ENCODE measurements at regions not wholly inside any gene's neighbourhood (a gene's known extent, or its start where the extent isn't known, plus 50 kb on each side); places are given as distances from the start of the nearest gene placed in this dataset.
A peak's percentile ranks its signal among the peaks of the same experiment; 100 is the strongest.

DNA sequence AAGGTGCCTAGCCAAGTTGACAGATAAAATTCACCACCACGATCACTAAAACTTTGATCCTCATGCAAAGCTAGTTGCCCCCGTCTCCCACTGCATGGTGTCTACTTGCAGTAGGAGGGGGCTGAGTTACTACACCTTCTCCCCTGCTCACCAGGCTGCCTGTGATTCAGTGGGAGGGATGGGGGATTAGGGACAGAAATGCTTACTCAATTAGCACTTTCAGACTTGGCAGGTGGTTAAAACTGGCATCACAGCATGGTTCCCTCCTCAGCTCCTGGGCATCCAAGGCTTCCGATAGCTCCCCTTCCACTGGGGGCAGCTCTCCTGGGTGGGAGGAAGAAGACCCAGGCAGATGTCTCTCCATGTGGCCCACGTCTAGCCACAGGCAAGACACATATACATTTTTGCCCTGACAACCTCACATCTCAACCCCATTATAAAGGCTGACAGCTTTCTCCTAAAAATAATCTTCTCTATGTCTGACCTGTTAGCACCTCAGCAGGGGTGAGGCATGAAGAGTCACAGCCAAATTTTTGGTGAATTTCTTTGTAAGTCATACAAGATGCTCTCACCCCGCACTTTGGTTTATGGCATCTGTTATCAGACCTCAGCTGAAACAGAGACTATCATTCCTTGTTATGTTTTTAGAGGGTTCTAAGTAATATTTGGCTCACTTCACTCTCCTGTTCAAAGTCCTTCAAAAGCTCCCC, 369.0 kb downstream of the SV2B start:
- no peaks in the 10 kb centered on the region for H3K27me3 ChIP-seq (ENCODE audit: insufficient read depth, low read length)
- ChIA-PET POLR2A (ENCODE audit: partially characterized antibody) (interaction anchor here (0.9 to 2.2 kb wide), 3 partner anchors 10 to 157 kb away, joined by 3 to 13 read pairs (median 4); no protein-coding TSS in a partner anchor), CTCF (ENCODE audit: partially characterized antibody) (no interaction called here)
- H3K9me3 Mint-ChIP-seq: no peaks in the 10 kb centered on the region
- intact Hi-C loops (cut with micrococcal nuclease): loop anchor here (5.0 kb wide), 1 partner anchor 47 kb away; no protein-coding TSS in a partner anchor
- DNase-seq: peak in 1 of 5 donors; percentile 42
- H3K4me1 Mint-ChIP-seq: peaks cover 39 to 65% (median 53%) of the 10 kb centered on the region in 4 donors
- H3K27ac Mint-ChIP-seq: peak overlapping the region; percentile 87 to 99 (median 95)
- H3K4me1 ChIP-seq (ENCODE audit: insufficient read depth, low read length): peaks cover 75% of the 10 kb centered on the region
- no peak overlapping the region for H3K4me3 ChIP-seq (ENCODE audit: low read length in 2 of 2)
- H3K27ac ChIP-seq (ENCODE audit: low read depth, low read length): peak overlapping the region; percentile 57
- H3K27me3 Mint-ChIP-seq: no peaks in the 10 kb centered on the region
- H3K36me3 ChIP-seq (ENCODE audit: insufficient read depth, low read length): no peaks in the 10 kb centered on the region
- no peaks in the 10 kb centered on the region for H3K9me3 ChIP-seq (ENCODE audit: control insufficient read depth in 1 of 2, low read length in 2 of 2)
- H3K36me3 Mint-ChIP-seq: no peaks in the 10 kb centered on the region
- H3K4me3 Mint-ChIP-seq: peak overlapping the region in 7 of 8 donors; percentile 7 to 76 (median 65)

GRCh38 chr15:91469632-91470567, 369.8 kb downstream of the SV2B start:
- H3K27me3 Mint-ChIP-seq: no peaks in the 10 kb centered on the region
- peak; percentile 55 to 90 (median 87) for DNase-seq
- H3K27ac Mint-ChIP-seq: peak overlapping the region; percentile 87 to 99 (median 95)
- H3K36me3 Mint-ChIP-seq: no peaks in the 10 kb centered on the region
- peaks cover 82% of the 10 kb centered on the region for H3K4me1 ChIP-seq (ENCODE audit: insufficient read depth, low read length)
- ChIA-PET CTCF (ENCODE audit: partially characterized antibody) (no interaction called here), POLR2A (ENCODE audit: partially characterized antibody) (interaction anchor here (0.9 to 2.2 kb wide), 3 partner anchors 9 to 157 kb away, joined by 3 to 13 read pairs (median 4); no protein-coding TSS in a partner anchor)
- H3K27me3 ChIP-seq (ENCODE audit: insufficient read depth, low read length): no peaks in the 10 kb centered on the region
- H3K9me3 Mint-ChIP-seq: no peaks in the 10 kb centered on the region
- intact Hi-C loops (cut with micrococcal nuclease): loop anchor here (5.0 to 10.0 kb wide), 5 partner anchors 48 to 535 kb away; partner anchors contain the start of genes HDDC3 and UNC45A
- H3K4me1 Mint-ChIP-seq: peaks cover 39 to 73% (median 53%) of the 10 kb centered on the region in 4 donors
- H3K36me3 ChIP-seq (ENCODE audit: insufficient read depth, low read length): no peaks in the 10 kb centered on the region
- H3K9me3 ChIP-seq (ENCODE audit: control insufficient read depth in 1 of 2, low read length in 2 of 2): no peaks in the 10 kb centered on the region
- no peak overlapping the region for H3K4me3 ChIP-seq (ENCODE audit: low read length in 2 of 2)
- peak overlapping the region; percentile 10 to 76 (median 64) for H3K4me3 Mint-ChIP-seq
- peak overlapping the region; percentile 57 for H3K27ac ChIP-seq (ENCODE audit: low read depth, low read length)

DNA sequence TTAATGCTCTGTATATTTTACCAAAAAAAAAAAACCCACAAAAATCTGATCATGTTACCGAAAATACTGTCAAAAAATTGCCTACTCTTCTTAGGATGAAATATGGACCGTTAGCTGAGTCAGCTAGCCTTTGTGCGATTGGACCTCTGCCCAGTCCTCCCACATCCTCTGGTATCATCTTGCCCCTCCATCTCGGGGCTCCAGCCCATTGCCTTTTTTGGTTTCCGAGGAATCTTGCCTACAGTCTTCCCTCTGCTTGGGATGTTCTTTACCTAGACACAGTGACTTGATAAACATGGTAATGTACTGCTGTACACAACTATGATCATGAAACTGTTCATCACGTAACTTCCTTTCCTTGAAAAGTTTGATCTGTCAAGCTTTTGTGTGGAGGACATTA, 371.4 kb downstream of the SV2B start:
- no peak overlapping the region for H3K4me3 ChIP-seq (ENCODE audit: low read length in 2 of 2)
- peaks cover 87% of the 10 kb centered on the region for H3K4me1 ChIP-seq (ENCODE audit: insufficient read depth, low read length)
- ChIA-PET POLR2A (ENCODE audit: partially characterized antibody) (interaction anchor here (1.1 to 1.8 kb wide), 3 partner anchors 10 to 18 kb away, joined by 3 to 8 read pairs (median 3); no protein-coding TSS in a partner anchor), CTCF (ENCODE audit: partially characterized antibody) (interaction anchor here (1.1 to 2.1 kb wide), 4 partner anchors 11 to 235 kb away, joined by 3 to 5 read pairs (median 4); no protein-coding TSS in a partner anchor)
- Mint-ChIP-seq H3K27me3 (no peaks in the 10 kb centered on the region), H3K4me3 (peak overlapping the region in 7 of 8 donors; percentile 7 to 76 (median 55)), H3K9me3 (no peaks in the 10 kb centered on the region), H3K27ac (peak overlapping the region; percentile 36 to 99 (median 85)), H3K4me1 (peaks cover 39 to 78% (median 52%) of the 10 kb centered on the region in 4 donors), H3K36me3 (no peaks in the 10 kb centered on the region)
- DNase-seq: peak in 2 of 5 donors; percentile 3 to 23
- H3K27ac ChIP-seq (ENCODE audit: low read depth, low read length): peak overlapping the region; percentile 19
- H3K9me3 ChIP-seq (ENCODE audit: control insufficient read depth in 1 of 2, low read length in 2 of 2): no peaks in the 10 kb centered on the region
- intact Hi-C loops (cut with micrococcal nuclease): loop anchor here (5.0 to 10.0 kb wide), 4 partner anchors 51 to 537 kb away; partner anchors contain the start of genes HDDC3 and UNC45A
- no peaks in the 10 kb centered on the region for H3K27me3 ChIP-seq (ENCODE audit: insufficient read depth, low read length)
- H3K36me3 ChIP-seq (ENCODE audit: insufficient read depth, low read length): no peaks in the 10 kb centered on the region

- H3K36me3 ChIP-seq (ENCODE audit: insufficient read depth, low read length): no peaks in the 10 kb centered on the region
- ChIA-PET CTCF (ENCODE audit: partially characterized antibody) (interaction anchor here (0.6 to 2.1 kb wide), 4 partner anchors 14 to 234 kb away, joined by 3 to 5 read pairs (median 4); no protein-coding TSS in a partner anchor), POLR2A (ENCODE audit: partially characterized antibody) (interaction anchor here (1.1 to 1.8 kb wide), 3 partner anchors 9 to 19 kb away, joined by 3 to 8 read pairs (median 3); no protein-coding TSS in a partner anchor)
- H3K27me3 ChIP-seq (ENCODE audit: insufficient read depth, low read length): no peaks in the 10 kb centered on the region
- Mint-ChIP-seq H3K27ac (peak overlapping the region; percentile 64 to 98 (median 88)), H3K4me3 (peak overlapping the region; percentile 37 to 78 (median 68)), H3K36me3 (no peaks in the 10 kb centered on the region), H3K4me1 (peaks cover 39 to 78% (median 55%) of the 10 kb centered on the region in 4 donors), H3K27me3 (peaks cover 0 to 2% of the 10 kb centered on the region in 2 donors), H3K9me3 (peaks cover 0 to 2% (median 0%) of the 10 kb centered on the region in 8 donors)
- no peaks in the 10 kb centered on the region for H3K9me3 ChIP-seq (ENCODE audit: control insufficient read depth in 1 of 2, low read length in 2 of 2)
- peak overlapping the region; percentile 53 for H3K27ac ChIP-seq (ENCODE audit: low read depth, low read length)
- H3K4me3 ChIP-seq (ENCODE audit: low read length in 2 of 2): peak overlapping the region in 1 of 2 donors; percentile 29
- DNase-seq: peak; percentile 59 to 84 (median 75)
- peaks cover 95% of the 10 kb centered on the region for H3K4me1 ChIP-seq (ENCODE audit: insufficient read depth, low read length)
- intact Hi-C loops (cut with micrococcal nuclease): loop anchor here (1.0 to 10.0 kb wide), 5 partner anchors 19 to 538 kb away; partner anchors contain the start of genes HDDC3 and UNC45A
These were observed 372.3 kb downstream of the SV2B start for GRCh38 chr15:91472316-91472756.

DNA sequence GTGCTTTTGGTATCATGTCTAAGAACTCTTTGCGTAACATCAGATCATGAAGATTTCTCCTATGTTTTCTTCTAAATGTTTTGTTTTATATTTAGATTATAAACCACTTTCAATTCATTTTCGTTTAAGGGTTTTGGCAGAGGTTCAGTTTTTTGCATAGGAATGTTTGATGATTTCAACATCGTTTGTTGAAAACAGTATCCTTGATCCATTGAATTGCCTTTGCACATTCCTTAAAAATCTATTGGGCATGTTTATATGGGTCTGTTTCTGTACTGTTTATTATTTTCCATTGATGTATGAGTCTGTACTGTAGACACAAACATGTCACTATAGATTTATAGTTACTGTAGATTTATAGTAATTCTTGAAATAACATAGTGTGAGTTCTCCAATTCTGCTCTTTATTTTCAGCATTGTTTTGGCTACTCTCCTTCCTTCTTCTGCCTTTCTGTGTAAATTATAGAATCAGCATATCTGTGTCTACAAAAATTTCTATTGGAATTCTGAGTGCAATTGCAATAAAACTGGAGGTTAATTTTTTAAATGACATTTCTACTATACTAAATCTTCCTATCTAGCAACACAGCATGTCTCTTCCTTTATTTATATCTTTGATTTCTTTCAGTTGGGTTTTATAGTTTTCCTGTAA, 374.0 kb downstream of the SV2B start:
- POLR2A ChIA-PET (ENCODE audit: partially characterized antibody): no interaction called here
- peak overlapping the region in 4 of 7 donors; percentile 29 to 87 (median 42) for H3K27ac Mint-ChIP-seq
- Histone ChIP-seq H3K36me3 (ENCODE audit: insufficient read depth, low read length) (no peaks in the 10 kb centered on the region), H3K4me3 (ENCODE audit: low read length in 2 of 2) (no peak overlapping the region), H3K27me3 (ENCODE audit: insufficient read depth, low read length) (no peaks in the 10 kb centered on the region), H3K27ac (ENCODE audit: low read depth, low read length) (no peak overlapping the region), H3K9me3 (ENCODE audit: control insufficient read depth in 1 of 2, low read length in 2 of 2) (no peaks in the 10 kb centered on the region), H3K4me1 (ENCODE audit: insufficient read depth, low read length) (peaks cover 91% of the 10 kb centered on the region)
- peaks cover 0 to 2% (median 0%) of the 10 kb centered on the region in 8 donors for H3K9me3 Mint-ChIP-seq
- peak overlapping the region in 2 of 8 donors; percentile 8 to 41 for H3K4me3 Mint-ChIP-seq
- H3K4me1 Mint-ChIP-seq: peaks cover 35 to 71% (median 49%) of the 10 kb centered on the region in 4 donors
- H3K36me3 Mint-ChIP-seq: no peaks in the 10 kb centered on the region
- intact Hi-C loops (cut with micrococcal nuclease): loop anchor here (5.0 to 10.0 kb wide), 4 partner anchors 48 to 539 kb away; partner anchors contain the start of genes HDDC3 and UNC45A
- no peak for DNase-seq
- peaks cover 0 to 2% of the 10 kb centered on the region in 2 donors for H3K27me3 Mint-ChIP-seq
- CTCF ChIA-PET (ENCODE audit: partially characterized antibody): interaction anchor here (0.7 kb wide), 1 partner anchor 134 kb away, joined by 3 read pairs; no protein-coding TSS in a partner anchor

GRCh38 chr15:91476861-91477260, 376.6 kb upstream of the SLCO3A1 start:
- H3K36me3 ChIP-seq (ENCODE audit: insufficient read depth, low read length): no peaks in the 10 kb centered on the region
- no peak overlapping the region for H3K27ac ChIP-seq (ENCODE audit: low read depth, low read length)
- H3K4me1 Mint-ChIP-seq: peaks cover 20 to 72% (median 44%) of the 10 kb centered on the region in 4 donors
- POLR2A ChIA-PET (ENCODE audit: partially characterized antibody): no interaction called here
- CTCF ChIA-PET (ENCODE audit: partially characterized antibody): no interaction called here
- no peaks in the 10 kb centered on the region for H3K9me3 ChIP-seq (ENCODE audit: control insufficient read depth in 1 of 2, low read length in 2 of 2)
- H3K27me3 Mint-ChIP-seq: peaks cover 0 to 2% of the 10 kb centered on the region in 2 donors
- H3K27me3 ChIP-seq (ENCODE audit: insufficient read depth, low read length): no peaks in the 10 kb centered on the region
- H3K4me1 ChIP-seq (ENCODE audit: insufficient read depth, low read length): peaks cover 91% of the 10 kb centered on the region
- H3K9me3 Mint-ChIP-seq: peaks cover 0 to 2% (median 0%) of the 10 kb centered on the region in 8 donors
- peak overlapping the region in 2 of 8 donors; percentile 18 to 31 for H3K4me3 Mint-ChIP-seq
- intact Hi-C loops (cut with micrococcal nuclease): loop anchor here (10.0 kb wide), 1 partner anchor 542 kb away; the partner anchor contains the start of genes HDDC3 and UNC45A
- no peak for DNase-seq
- no peak overlapping the region for H3K4me3 ChIP-seq (ENCODE audit: low read length in 2 of 2)
- no peaks in the 10 kb centered on the region for H3K36me3 Mint-ChIP-seq
- H3K27ac Mint-ChIP-seq: no peak overlapping the region

Measured in CD4-positive, alpha-beta memory T cell (primary cell).